ENCODE measurements at regions not wholly inside any gene's neighbourhood (a gene's known extent, or its start where the extent isn't known, plus 50 kb on each side); places are given as distances from the start of the nearest gene placed in this dataset.

DNA sequence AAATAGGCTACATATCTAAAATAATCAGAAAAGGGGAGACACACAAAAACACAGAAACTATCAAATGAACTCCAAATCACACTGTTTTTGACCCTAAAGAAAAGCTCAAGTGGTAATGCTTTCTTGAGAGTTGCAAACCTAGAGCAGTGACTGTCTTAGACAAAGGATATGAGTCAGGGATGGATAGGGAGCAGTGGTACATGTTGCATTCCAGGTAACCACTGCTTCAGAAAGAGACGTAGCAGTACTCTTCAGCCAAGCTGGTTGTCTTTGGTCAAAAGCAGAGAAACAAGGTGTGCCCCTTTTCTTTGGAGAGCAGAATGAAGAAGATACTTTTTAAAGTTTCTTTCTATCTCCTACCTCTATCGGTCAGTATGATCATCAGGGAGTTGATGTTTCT lies 1003.6 kb downstream of the CDH9 start:
- TF ChIP-seq, protein P1, sequence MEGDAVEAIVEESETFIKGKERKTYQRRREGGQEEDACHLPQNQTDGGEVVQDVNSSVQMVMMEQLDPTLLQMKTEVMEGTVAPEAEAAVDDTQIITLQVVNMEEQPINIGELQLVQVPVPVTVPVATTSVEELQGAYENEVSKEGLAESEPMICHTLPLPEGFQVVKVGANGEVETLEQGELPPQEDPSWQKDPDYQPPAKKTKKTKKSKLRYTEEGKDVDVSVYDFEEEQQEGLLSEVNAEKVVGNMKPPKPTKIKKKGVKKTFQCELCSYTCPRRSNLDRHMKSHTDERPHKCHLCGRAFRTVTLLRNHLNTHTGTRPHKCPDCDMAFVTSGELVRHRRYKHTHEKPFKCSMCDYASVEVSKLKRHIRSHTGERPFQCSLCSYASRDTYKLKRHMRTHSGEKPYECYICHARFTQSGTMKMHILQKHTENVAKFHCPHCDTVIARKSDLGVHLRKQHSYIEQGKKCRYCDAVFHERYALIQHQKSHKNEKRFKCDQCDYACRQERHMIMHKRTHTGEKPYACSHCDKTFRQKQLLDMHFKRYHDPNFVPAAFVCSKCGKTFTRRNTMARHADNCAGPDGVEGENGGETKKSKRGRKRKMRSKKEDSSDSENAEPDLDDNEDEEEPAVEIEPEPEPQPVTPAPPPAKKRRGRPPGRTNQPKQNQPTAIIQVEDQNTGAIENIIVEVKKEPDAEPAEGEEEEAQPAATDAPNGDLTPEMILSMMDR (IDR thresholded peaks at IDR 0.05): no peak
- no peak for TF ChIP-seq EZH2 (IDR thresholded peaks at IDR 0.05; ENCODE audit: borderline replicate concordance, insufficient read depth, low read depth, low read length, poor library complexity, severe bottlenecking)
- WGBS (ENCODE audit: insufficient coverage): 100% methylated on average over 1 of the region's 2 CpGs
- CTCF ChIA-PET: no interaction called here

DNA sequence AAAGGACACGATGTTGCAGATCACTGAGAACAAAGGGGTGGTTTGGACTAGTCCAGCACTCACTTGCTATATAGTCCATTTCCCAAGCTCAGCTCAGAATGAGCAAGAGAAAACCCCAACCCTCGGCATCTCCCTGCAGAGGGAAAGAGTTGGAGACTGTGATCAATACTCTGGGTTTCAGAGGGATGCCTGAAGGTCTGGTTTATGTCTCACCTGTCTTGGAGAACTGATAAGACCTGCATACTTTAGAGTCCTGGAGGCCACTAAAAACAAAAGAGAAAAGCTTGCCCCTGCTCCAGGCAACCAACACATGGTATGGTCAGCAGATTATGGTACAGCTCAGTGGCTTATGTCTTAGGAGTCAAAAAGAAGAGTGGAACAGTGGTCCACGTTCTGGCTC lies 1006.9 kb downstream of the CDH9 start:
- H3K27ac Mint-ChIP-seq: no peak overlapping the region
- CTCF ChIA-PET: no interaction called here
- no peaks in the 10 kb centered on the region for H3K27me3 Mint-ChIP-seq
- Histone ChIP-seq H3K79me2 (ENCODE audit: control insufficient read depth, insufficient read depth, low read length) (no peaks in the 10 kb centered on the region), H3K4me3 (ENCODE audit: control extremely low read depth in 1 of 5, extremely low read depth in 1 of 5, insufficient read depth in 1 of 5, low read depth in 2 of 5, low read length in 4 of 5) (no peak overlapping the region), H3K9ac (ENCODE audit: low read length) (no peak overlapping the region), H2AFZ (ENCODE audit: insufficient read depth, low read depth, low read length, poor library complexity, severe bottlenecking) (no peak overlapping the region), H3K27me3 (replicated peaks in 1 of 4; ENCODE audit: control extremely low read depth in 1 of 4, control insufficient read depth in 3 of 4, insufficient read depth in 4 of 4, low read length in 3 of 4) (no peaks in the 10 kb centered on the region), H4K20me1 (ENCODE audit: control insufficient read depth, insufficient read depth, low read length, poor library complexity, severe bottlenecking) (no peaks in the 10 kb centered on the region), H3K4me1 (ENCODE audit: control insufficient read depth in 2 of 2, insufficient read depth in 2 of 2, low read length in 2 of 2) (no peaks in the 10 kb centered on the region), H3K36me3 (replicated peaks in 1 of 2; ENCODE audit: control extremely low read depth in 1 of 2, control insufficient read depth in 1 of 2, extremely low read depth in 1 of 2, insufficient read depth in 2 of 2, low read length in 1 of 2) (no peaks in the 10 kb centered on the region), H3K27ac (ENCODE audit: low read length in 2 of 2) (no peak overlapping the region), H3K9me3 (ENCODE audit: control extremely low read depth in 1 of 3, control insufficient read depth in 2 of 3, insufficient read depth in 1 of 3, low read length in 2 of 3) (peaks cover 0 to 8% (median 3%) of the 10 kb centered on the region in 3 donors), H3K4me2 (replicated peaks; ENCODE audit: low read depth, low read length, poor library complexity, severe bottlenecking) (no peak overlapping the region)
- no peaks in the 10 kb centered on the region for H3K9me3 Mint-ChIP-seq (ENCODE audit: insufficient read depth)
- ATAC-seq (ENCODE audit: low read depth) (no peak), DNase-seq (no peak)
- no peaks in the 10 kb centered on the region for H3K4me1 Mint-ChIP-seq
- 69% methylated on average over 2 of the region's 3 CpGs for WGBS (ENCODE audit: insufficient coverage)
- POLR2A ChIA-PET: no interaction called here
- intact Hi-C loops (cut with micrococcal nuclease): no loop called here
- no peak overlapping the region for H3K4me3 Mint-ChIP-seq
- TF ChIP-seq, protein P1 (IDR thresholded peaks at IDR 0.05): no peak
- no peak for TF ChIP-seq EZH2 (IDR thresholded peaks at IDR 0.05; ENCODE audit: borderline replicate concordance, insufficient read depth, low read depth, low read length, poor library complexity, severe bottlenecking)

More for the DNA sequence above, 1003.6 kb downstream of the CDH9 start:
- H3K4me2 ChIP-seq (replicated peaks; ENCODE audit: low read depth, low read length, poor library complexity, severe bottlenecking): no peak overlapping the region
- H3K36me3 ChIP-seq (replicated peaks in 1 of 2; ENCODE audit: control extremely low read depth in 1 of 2, control insufficient read depth in 1 of 2, extremely low read depth in 1 of 2, insufficient read depth in 2 of 2, low read length in 1 of 2): no peaks in the 10 kb centered on the region
- no peak overlapping the region for H3K9ac ChIP-seq (ENCODE audit: low read length)
- Mint-ChIP-seq H3K4me1 (no peaks in the 10 kb centered on the region), H3K4me3 (no peak overlapping the region), H3K27ac (no peak overlapping the region), H3K27me3 (no peaks in the 10 kb centered on the region), H3K9me3 (ENCODE audit: insufficient read depth) (no peaks in the 10 kb centered on the region)
- no peaks in the 10 kb centered on the region for H3K79me2 ChIP-seq (ENCODE audit: control insufficient read depth, insufficient read depth, low read length)
- H3K27ac ChIP-seq (ENCODE audit: low read length in 2 of 2): no peak overlapping the region
- ATAC-seq (ENCODE audit: low read depth): no peak
- no peak overlapping the region for H2AFZ ChIP-seq (ENCODE audit: insufficient read depth, low read depth, low read length, poor library complexity, severe bottlenecking)
- peaks cover 0 to 7% (median 3%) of the 10 kb centered on the region in 3 donors for H3K9me3 ChIP-seq (ENCODE audit: control extremely low read depth in 1 of 3, control insufficient read depth in 2 of 3, insufficient read depth in 1 of 3, low read length in 2 of 3)
- H3K4me1 ChIP-seq (ENCODE audit: control insufficient read depth in 2 of 2, insufficient read depth in 2 of 2, low read length in 2 of 2): no peaks in the 10 kb centered on the region
- H3K27me3 ChIP-seq (replicated peaks in 1 of 4; ENCODE audit: control extremely low read depth in 1 of 4, control insufficient read depth in 3 of 4, insufficient read depth in 4 of 4, low read length in 3 of 4): no peaks in the 10 kb centered on the region
- intact Hi-C loops (cut with micrococcal nuclease): no loop called here
- no peak overlapping the region for H3K4me3 ChIP-seq (ENCODE audit: control extremely low read depth in 1 of 5, extremely low read depth in 1 of 5, insufficient read depth in 1 of 5, low read depth in 2 of 5, low read length in 4 of 5)
- no peak for DNase-seq
- H4K20me1 ChIP-seq (ENCODE audit: control insufficient read depth, insufficient read depth, low read length, poor library complexity, severe bottlenecking): no peaks in the 10 kb centered on the region
- POLR2A ChIA-PET: no interaction called here

Measured in B cell (primary cell).